ENCODE measurements at regions not wholly inside any gene's neighbourhood (a gene's known extent, or its start where the extent isn't known, plus 50 kb on each side); places are given as distances from the start of the nearest gene placed in this dataset.
"Not testable (repeated sequence)": the region's sequence is repeated elsewhere in the genome, so short reads cannot be mapped to it uniquely, and the experiment has no call there.

DNA sequence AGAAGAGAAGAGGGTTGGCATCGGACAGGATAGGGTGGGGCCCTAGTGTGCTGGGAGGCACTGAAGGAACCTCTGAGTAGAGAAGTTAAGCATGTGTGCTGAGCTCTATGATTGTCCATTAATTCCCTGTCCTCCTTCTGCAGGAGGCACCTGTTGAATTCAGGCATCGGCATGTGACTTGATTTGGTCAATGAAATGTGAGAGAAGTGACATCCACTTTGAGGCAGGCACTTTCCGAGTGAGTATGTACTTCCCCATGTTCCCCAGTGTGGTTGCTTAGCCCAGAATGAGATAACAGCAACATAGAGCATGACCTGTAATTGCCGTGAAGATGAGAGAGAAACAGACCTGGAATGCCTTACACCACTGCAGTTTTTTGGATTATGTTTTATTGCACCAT lies 224.8 kb downstream of the RPLP1 start:
- H3F3A ChIP-seq (ENCODE audit: insufficient read depth, low read length): no peaks in the 10 kb centered on the region
- H3K27me3 ChIP-seq (ENCODE audit: insufficient read depth, low read length): no peaks in the 10 kb centered on the region; the same call in 1 of the 2 replicates
- H3K4me1 ChIP-seq (ENCODE audit: insufficient read depth, low read length, severe bottlenecking): peaks cover 7% of the 10 kb centered on the region
- TF ChIP-seq EZH2 (IDR thresholded peaks at IDR 0.05; ENCODE audit: borderline replicate concordance, low read length) (no peak), CTCF (IDR thresholded peaks at IDR 0.05; ENCODE audit: low read length) (no peak)
- no peaks in the 10 kb centered on the region; the same call in 1 of the 2 replicates for H3K36me3 ChIP-seq (ENCODE audit: insufficient read depth, low read length)
- no peak overlapping the region for H3K27ac ChIP-seq (ENCODE audit: low read depth, low read length, poor library complexity, severe bottlenecking)
- H3K4me2 ChIP-seq (ENCODE audit: low read length): no peak overlapping the region
- no peaks in the 10 kb centered on the region for H3K9me2 ChIP-seq (ENCODE audit: low read depth, low read length)
- no peak overlapping the region for H3K9ac ChIP-seq (ENCODE audit: low read length)
- no peak overlapping the region for H3K4me3 ChIP-seq (ENCODE audit: low read depth, low read length, poor library complexity, severe bottlenecking)
- no peak overlapping the region for H2AFZ ChIP-seq (ENCODE audit: low read length)
- 0 out of 2 replicates have a peak, but pooled peaks cover 2% of the 10 kb centered on the region for H3K9me3 ChIP-seq (ENCODE audit: low read length)
- H3K79me2 ChIP-seq (ENCODE audit: insufficient read depth, low read length): no peaks in the 10 kb centered on the region
- H4K20me1 ChIP-seq (ENCODE audit: insufficient read depth, low read length): no peaks in the 10 kb centered on the region

DNA sequence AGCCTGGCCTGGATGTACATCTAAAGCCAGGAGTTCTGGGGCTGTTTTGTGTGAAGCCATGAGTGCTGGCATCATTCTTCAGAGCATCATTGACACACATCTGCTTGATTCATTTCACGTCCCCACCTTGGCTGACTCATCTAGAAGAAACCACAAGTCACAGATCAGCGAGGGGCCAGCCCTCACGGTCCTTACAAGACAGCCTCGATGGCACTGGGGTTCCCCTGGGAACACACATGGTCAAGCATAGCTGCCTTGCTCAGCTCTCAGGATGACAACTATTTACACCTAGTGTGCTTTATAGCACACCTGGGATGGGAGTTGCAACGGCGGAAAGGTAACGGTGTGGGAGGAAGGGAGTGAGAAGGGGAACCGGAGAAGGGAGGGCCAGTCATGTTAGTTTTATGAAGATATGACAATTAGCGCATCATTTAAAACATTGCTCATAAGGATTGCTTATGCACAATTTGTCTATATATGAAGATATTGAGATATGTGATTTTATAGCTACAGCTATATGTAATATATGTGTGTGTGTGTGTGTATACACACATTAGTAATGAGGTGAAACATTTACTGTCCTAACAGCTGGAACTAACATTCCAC lies 227.1 kb downstream of the RPLP1 start:
- no peak for TF ChIP-seq CTCF (IDR thresholded peaks at IDR 0.05; ENCODE audit: low read length)
- TF ChIP-seq EZH2 (IDR thresholded peaks at IDR 0.05; ENCODE audit: borderline replicate concordance, low read length): no peak
- H3K4me3 ChIP-seq (ENCODE audit: low read depth, low read length, poor library complexity, severe bottlenecking): no peak overlapping the region
- H3K9me3 ChIP-seq (ENCODE audit: low read length): 0 out of 2 replicates have a peak, but pooled peaks cover 3% of the 10 kb centered on the region
- no peak overlapping the region for H3K4me2 ChIP-seq (ENCODE audit: low read length)
- H3F3A ChIP-seq (ENCODE audit: insufficient read depth, low read length): no peaks in the 10 kb centered on the region
- no peaks in the 10 kb centered on the region for H4K20me1 ChIP-seq (ENCODE audit: insufficient read depth, low read length)
- H3K4me1 ChIP-seq (ENCODE audit: insufficient read depth, low read length, severe bottlenecking): peaks cover 7% of the 10 kb centered on the region
- H3K36me3 ChIP-seq (ENCODE audit: insufficient read depth, low read length): no peaks in the 10 kb centered on the region; the same call in 1 of the 2 replicates
- H3K27me3 ChIP-seq (ENCODE audit: insufficient read depth, low read length): no peaks in the 10 kb centered on the region; the same call in 1 of the 2 replicates
- no peaks in the 10 kb centered on the region for H3K79me2 ChIP-seq (ENCODE audit: insufficient read depth, low read length)
- H3K27ac ChIP-seq (ENCODE audit: low read depth, low read length, poor library complexity, severe bottlenecking): no peak overlapping the region
- no peak overlapping the region for H2AFZ ChIP-seq (ENCODE audit: low read length)
- no peaks in the 10 kb centered on the region for H3K9me2 ChIP-seq (ENCODE audit: low read depth, low read length)
- no peak overlapping the region for H3K9ac ChIP-seq (ENCODE audit: low read length)

DNA sequence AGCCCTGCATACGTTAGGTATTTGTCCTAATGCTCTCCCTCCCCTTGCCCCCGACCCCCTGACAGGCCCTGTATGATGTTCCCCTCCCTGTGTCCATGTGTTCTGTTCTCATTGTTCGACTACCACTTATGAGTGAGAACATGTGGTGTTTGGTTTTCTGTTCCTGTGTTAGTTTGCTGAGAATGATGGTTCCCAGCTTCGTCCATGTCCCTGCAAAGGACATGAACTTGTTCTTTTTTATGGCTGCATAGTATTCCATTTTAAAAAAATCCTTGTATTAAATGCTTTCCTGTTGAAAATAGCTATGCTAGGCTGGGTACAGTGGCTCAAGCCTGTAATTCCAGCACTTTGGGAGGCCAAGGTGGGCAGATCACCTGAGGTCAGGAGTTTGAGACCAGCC lies 232.2 kb downstream of the RPLP1 start:
- not testable (repeated sequence) for H3K9me2 ChIP-seq (ENCODE audit: low read depth, low read length); H3K4me2 ChIP-seq (ENCODE audit: low read length); H3K27me3 ChIP-seq (ENCODE audit: insufficient read depth, low read length); H3K79me2 ChIP-seq (ENCODE audit: insufficient read depth, low read length); H2AFZ ChIP-seq (ENCODE audit: low read length); H4K20me1 ChIP-seq (ENCODE audit: insufficient read depth, low read length); H3K9ac ChIP-seq (ENCODE audit: low read length); H3K27ac ChIP-seq (ENCODE audit: low read depth, low read length, poor library complexity, severe bottlenecking); H3F3A ChIP-seq (ENCODE audit: insufficient read depth, low read length); H3K4me1 ChIP-seq (ENCODE audit: insufficient read depth, low read length, severe bottlenecking); H3K4me3 ChIP-seq (ENCODE audit: low read depth, low read length, poor library complexity, severe bottlenecking); H3K36me3 ChIP-seq (ENCODE audit: insufficient read depth, low read length)
- H3K9me3 ChIP-seq (ENCODE audit: low read length): peaks cover 11% of the 10 kb centered on the region
